GM12892 (cell line): ENCODE measurements at regions not wholly inside any gene's neighbourhood (a gene's known extent, or its start where the extent isn't known, plus 50 kb on each side); places are given as distances from the start of the nearest gene placed in this dataset.
"Not testable (repeated sequence)": the region's sequence is repeated elsewhere in the genome, so short reads cannot be mapped to it uniquely, and the experiment has no call there.

Source experiments
- POLR2A ChIP-seq: IDR thresholded peaks from 2 replicates; pipeline ENCODE4 v1.6.1; 2011; ENCODE audit warnings: low read depth, low read length, control low read depth
- TAF1 ChIP-seq: IDR thresholded peaks from 2 replicates; pipeline ENCODE4 v1.6.1; 2011; ENCODE audit warnings: low read depth, mild to moderate bottlenecking, control low read depth, low read length, borderline replicate concordance

- not testable (repeated sequence) for TF ChIP-seq POLR2A, TAF1
Measured at GRCh38 chr22:23446194-23446593, 133.9 kb downstream of the IGLL1 start.
